H9 (cell line): ENCODE measurements at regions not wholly inside any gene's neighbourhood (a gene's known extent, or its start where the extent isn't known, plus 50 kb on each side); places are given as distances from the start of the nearest gene placed in this dataset.
A peak's percentile ranks its signal among the peaks of the same experiment; 100 is the strongest.

ENCODE experiments used
- DNase-seq: peaks from one replicate; pipeline ENCODE4 v3.0.0-alpha.2; 2017
- H2AFZ ChIP-seq: one replicate; pipeline ENCODE4 v1.6.1; 2013; ENCODE audit warnings: mild to moderate bottlenecking, low read length, control low read depth, moderate library complexity
- H2AK5ac ChIP-seq: 2 replicates; pipeline ENCODE4 v1.6.1; 2013; ENCODE audit warnings: low read length, control low read depth, mixed read lengths; ENCODE audit not compliant: insufficient read length
- H2BK120ac ChIP-seq: one replicate; pipeline ENCODE4 v1.6.1; 2013; ENCODE audit warnings: low read depth, mild to moderate bottlenecking, low read length, control low read depth, inconsistent platforms; ENCODE audit not compliant: poor library complexity, severe bottlenecking
- H2BK12ac ChIP-seq: 2 replicates; pipeline ENCODE4 v1.6.1; 2013; ENCODE audit warnings: low read length, control low read depth, mixed read lengths, low read depth; ENCODE audit not compliant: insufficient read length
- H2BK15ac ChIP-seq: 2 replicates; pipeline ENCODE4 v1.6.1; 2013; ENCODE audit warnings: low read depth, low read length, control low read depth
- H2BK20ac ChIP-seq: one replicate; pipeline ENCODE4 v1.6.1; 2013; ENCODE audit warnings: low read depth, mild to moderate bottlenecking, low read length, control low read depth, inconsistent platforms; ENCODE audit not compliant: poor library complexity, severe bottlenecking
- H2BK5ac ChIP-seq: 2 replicates; pipeline ENCODE4 v1.6.1; 2013; ENCODE audit warnings: low read length, control low read depth, mixed read lengths; ENCODE audit not compliant: insufficient read length
- H3K14ac ChIP-seq: 2 replicates; pipeline ENCODE4 v1.6.1; 2013; ENCODE audit warnings: low read length, control low read depth; ENCODE audit not compliant: insufficient read depth
- H3K18ac ChIP-seq: 2 replicates; pipeline ENCODE4 v1.6.1; 2013; ENCODE audit warnings: low read depth, mild to moderate bottlenecking, mixed read lengths, low read length, control low read depth; ENCODE audit not compliant: insufficient read length
- H3K23ac ChIP-seq: 2 replicates; pipeline ENCODE4 v1.6.1; 2013; ENCODE audit warnings: low read length, control low read depth, mixed read lengths, low read depth; ENCODE audit not compliant: insufficient read length
- H3K23me2 ChIP-seq: 2 replicates; pipeline ENCODE4 v1.6.1; 2013; ENCODE audit warnings: low read depth, mild to moderate bottlenecking, mixed read lengths, low read length, control low read depth; ENCODE audit not compliant: insufficient read length, poor library complexity, severe bottlenecking
- H3K27ac ChIP-seq: 2 replicates; pipeline ENCODE4 v1.5.1; 2013; ENCODE audit warnings: low read length, control low read depth, mixed read lengths, low read depth; ENCODE audit not compliant: insufficient read length
- H3K27me3 ChIP-seq: 2 replicates; pipeline ENCODE4 v1.6.1; 2013; ENCODE audit warnings: low read length, control low read depth, inconsistent platforms; ENCODE audit not compliant: insufficient read depth
- H3K4ac ChIP-seq: 2 replicates; pipeline ENCODE4 v1.6.1; 2013; ENCODE audit warnings: low read depth, mild to moderate bottlenecking, control low read depth, inconsistent platforms, low read length, moderate library complexity
- H3K4me1 ChIP-seq: 2 replicates; pipeline ENCODE4 v1.6.1; 2013; ENCODE audit warnings: low read length, control low read depth, inconsistent platforms; ENCODE audit not compliant: insufficient read depth
- H3K4me2 ChIP-seq: 2 replicates; pipeline ENCODE4 v1.6.1; 2013; ENCODE audit warnings: low read length, control low read depth, mixed read lengths; ENCODE audit not compliant: insufficient read length, insufficient read depth
- H3K56ac ChIP-seq: 2 replicates; pipeline ENCODE4 v1.6.1; 2013; ENCODE audit warnings: low read depth, mild to moderate bottlenecking, mixed read lengths, low read length, control low read depth; ENCODE audit not compliant: insufficient read length
- H3K79me1 ChIP-seq: 2 replicates; pipeline ENCODE4 v1.6.1; 2013; ENCODE audit warnings: low read depth, mild to moderate bottlenecking, moderate library complexity, low read length, control low read depth, inconsistent platforms; ENCODE audit not compliant: insufficient read depth, poor library complexity, severe bottlenecking
- H3K79me2 ChIP-seq: 2 replicates; pipeline ENCODE4 v1.6.1; 2013; ENCODE audit warnings: low read length, control low read depth, inconsistent platforms; ENCODE audit not compliant: insufficient read depth
- H3K9ac ChIP-seq: 2 replicates; pipeline ENCODE4 v1.6.1; 2013; ENCODE audit warnings: low read length, control low read depth, mixed read lengths; ENCODE audit not compliant: insufficient read length; ENCODE audit errors: extremely low read depth
- H3K9me3 ChIP-seq: one replicate; pipeline ENCODE4 v1.6.1; 2013; ENCODE audit warnings: low read depth, low read length, inconsistent platforms; ENCODE audit not compliant: control insufficient read depth
- H3T11ph ChIP-seq: one replicate; pipeline ENCODE4 v1.6.1; 2013; ENCODE audit warnings: mild to moderate bottlenecking, low read length, control low read depth, inconsistent platforms
- H4K20me1 ChIP-seq: one replicate; pipeline ENCODE4 v1.6.1; 2013; ENCODE audit not compliant: control insufficient read depth, insufficient read length, insufficient read depth
- H4K5ac ChIP-seq: 2 replicates; pipeline ENCODE4 v1.6.1; 2013; ENCODE audit warnings: low read depth, mild to moderate bottlenecking, mixed read lengths, low read length, control low read depth; ENCODE audit not compliant: insufficient read length
- H4K8ac ChIP-seq: replicated peaks from 2 replicates; pipeline ENCODE4 v1.6.1; 2013; ENCODE audit warnings: low read length, control low read depth, mixed read lengths, low read depth; ENCODE audit not compliant: insufficient read length
- H4K91ac ChIP-seq: 2 replicates; pipeline ENCODE4 v1.6.1; 2013; ENCODE audit warnings: low read depth, mild to moderate bottlenecking, moderate library complexity, mixed read lengths, low read length, control low read depth; ENCODE audit not compliant: insufficient read length
- H3K27ac Mint-ChIP-seq, 3 experiments: 2 replicates in 2 of 3; 3 replicates in 1 of 3; pipeline ENCODE4 v1.8.0; 2020 to 2021; ENCODE audit warnings: mixed read lengths in 3 of 3, mild to moderate bottlenecking in 1 of 3, moderate library complexity in 1 of 3
- H3K27me3 Mint-ChIP-seq: 2 replicates; pipeline ENCODE4 v1.8.0; 2021; ENCODE audit warnings: low read depth, mild to moderate bottlenecking, moderate library complexity, mixed read lengths
- H3K36me3 Mint-ChIP-seq, 3 experiments: 2 replicates in 2 of 3; 3 replicates in 1 of 3; pipeline ENCODE4 v1.8.0; 2020 to 2021; ENCODE audit warnings: low read depth in 3 of 3, mixed read lengths in 3 of 3; ENCODE audit not compliant: insufficient read depth in 1 of 3
- H3K4me1 Mint-ChIP-seq, 2 experiments: 2 replicates each; pipeline ENCODE4 v1.8.0; 2020; ENCODE audit warnings: mixed read lengths in 2 of 2
- H3K4me3 Mint-ChIP-seq, 2 experiments: 2 replicates in 1 of 2; 3 replicates in 1 of 2; pipeline ENCODE4 v1.8.0; 2020 to 2021; ENCODE audit warnings: mild to moderate bottlenecking in 2 of 2, mixed read lengths in 2 of 2, moderate library complexity in 1 of 2
- H3K9me3 Mint-ChIP-seq, 2 experiments: 2 replicates in 1 of 2; 3 replicates in 1 of 2; pipeline ENCODE4 v1.8.0; 2020; ENCODE audit warnings: mild to moderate bottlenecking in 2 of 2, mixed read lengths in 2 of 2, moderate library complexity in 1 of 2
- WGBS: extraction: QIAGEN DNeasy Blood & Tissue Kit; methylation state at CpG from one replicate; pipeline ENCODE4 v1.1.7; 2013; ENCODE audit warnings: missing lambda C conversion rate, low lambda C conversion rate, mixed read lengths; ENCODE audit not compliant: insufficient read length; ENCODE audit errors: extremely low coverage; 5-methylcytosine and 5-hydroxymethylcytosine counted together
- TF ChIP-seq, protein P1 (sequence below): fragments of 200-600 bp; sonication (generic); conservative IDR thresholded peaks from 3 replicates; pipeline ENCODE4 v1.8.0; 2021; ENCODE audit warnings: antibody characterized with exemption, mild to moderate bottlenecking

DNA sequence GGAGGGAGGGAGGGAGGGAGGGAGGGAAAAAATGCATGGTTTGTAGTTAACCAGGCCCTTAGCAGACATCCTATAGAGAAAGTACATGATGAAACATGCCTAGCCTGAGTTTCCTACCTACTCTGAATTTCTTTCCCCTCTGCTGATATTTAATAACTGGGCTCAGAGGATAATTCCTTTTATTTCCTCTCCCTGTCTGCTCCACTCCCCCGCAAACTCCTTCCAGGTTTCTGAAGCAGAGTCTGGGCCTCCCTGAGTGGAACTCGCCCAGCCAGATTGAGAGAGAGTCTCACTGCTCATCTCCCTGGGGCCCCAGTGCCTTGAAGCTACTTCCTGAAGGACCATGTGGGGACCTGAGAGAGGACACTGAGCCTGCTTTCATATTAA is 111.9 kb upstream of the SLC44A3 start:
- Histone ChIP-seq H3K9ac (no peak overlapping the region), H3T11ph (no peak overlapping the region), H3K4me2 (no peak overlapping the region), H3K79me1 (no peaks in the 10 kb centered on the region), H3K27me3 (no peaks in the 10 kb centered on the region), H4K20me1 (no peaks in the 10 kb centered on the region), H2AK5ac (no peak overlapping the region), H2BK120ac (no peak overlapping the region), H3K79me2 (no peaks in the 10 kb centered on the region), H3K56ac (no peak overlapping the region), H3K14ac (no peak overlapping the region), H2BK12ac (no peak overlapping the region), H2BK5ac (no peak overlapping the region), H3K4me1 (no peaks in the 10 kb centered on the region), H3K23ac (no peak overlapping the region), H4K91ac (no peak overlapping the region), H3K4ac (no peak overlapping the region), H4K5ac (no peak overlapping the region), H3K18ac (no peak overlapping the region), H3K23me2 (no peaks in the 10 kb centered on the region), H2BK15ac (no peak overlapping the region), H3K27ac (no peak overlapping the region), H4K8ac (no peak overlapping the region), H3K9me3 (no peaks in the 10 kb centered on the region), H2AFZ (no peak overlapping the region), H2BK20ac (no peak overlapping the region)
- peaks cover 0 to 2% (median 0%) of the 10 kb centered on the region in 3 experiments; a peak in 2 of 7 replicates for H3K36me3 Mint-ChIP-seq
- peaks cover 7 to 20% of the 10 kb centered on the region in 2 experiments for H3K4me1 Mint-ChIP-seq
- H3K27me3 Mint-ChIP-seq, result no peaks in the 10 kb centered on the region
- no peaks in the 10 kb centered on the region for H3K9me3 Mint-ChIP-seq
- TF ChIP-seq, protein P1, sequence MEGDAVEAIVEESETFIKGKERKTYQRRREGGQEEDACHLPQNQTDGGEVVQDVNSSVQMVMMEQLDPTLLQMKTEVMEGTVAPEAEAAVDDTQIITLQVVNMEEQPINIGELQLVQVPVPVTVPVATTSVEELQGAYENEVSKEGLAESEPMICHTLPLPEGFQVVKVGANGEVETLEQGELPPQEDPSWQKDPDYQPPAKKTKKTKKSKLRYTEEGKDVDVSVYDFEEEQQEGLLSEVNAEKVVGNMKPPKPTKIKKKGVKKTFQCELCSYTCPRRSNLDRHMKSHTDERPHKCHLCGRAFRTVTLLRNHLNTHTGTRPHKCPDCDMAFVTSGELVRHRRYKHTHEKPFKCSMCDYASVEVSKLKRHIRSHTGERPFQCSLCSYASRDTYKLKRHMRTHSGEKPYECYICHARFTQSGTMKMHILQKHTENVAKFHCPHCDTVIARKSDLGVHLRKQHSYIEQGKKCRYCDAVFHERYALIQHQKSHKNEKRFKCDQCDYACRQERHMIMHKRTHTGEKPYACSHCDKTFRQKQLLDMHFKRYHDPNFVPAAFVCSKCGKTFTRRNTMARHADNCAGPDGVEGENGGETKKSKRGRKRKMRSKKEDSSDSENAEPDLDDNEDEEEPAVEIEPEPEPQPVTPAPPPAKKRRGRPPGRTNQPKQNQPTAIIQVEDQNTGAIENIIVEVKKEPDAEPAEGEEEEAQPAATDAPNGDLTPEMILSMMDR, result no peak
- no peak for DNase-seq
- H3K27ac Mint-ChIP-seq, result peak overlapping the region in 1 of 3 experiments; percentile 71; a peak in 1 of 7 replicates
- WGBS, result no CpG with 5 or more reads among the region's 2 CpGs
- no peak overlapping the region for H3K4me3 Mint-ChIP-seq
